H9 (cell line): ENCODE measurements at regions not wholly inside any gene's neighbourhood (a gene's known extent, or its start where the extent isn't known, plus 50 kb on each side); places are given as distances from the start of the nearest gene placed in this dataset.

Experiments used
- DNase-seq: peaks from one replicate; pipeline ENCODE4 v3.0.0-alpha.2; 2017
- H2AFZ ChIP-seq: one replicate; pipeline ENCODE4 v1.6.1; 2013; ENCODE audit warnings: mild to moderate bottlenecking, low read length, control low read depth, moderate library complexity
- H2AK5ac ChIP-seq: 2 replicates; pipeline ENCODE4 v1.6.1; 2013; ENCODE audit warnings: low read length, control low read depth, mixed read lengths; ENCODE audit not compliant: insufficient read length
- H2BK120ac ChIP-seq: one replicate; pipeline ENCODE4 v1.6.1; 2013; ENCODE audit warnings: low read depth, mild to moderate bottlenecking, low read length, control low read depth, inconsistent platforms; ENCODE audit not compliant: poor library complexity, severe bottlenecking
- H2BK12ac ChIP-seq: 2 replicates; pipeline ENCODE4 v1.6.1; 2013; ENCODE audit warnings: low read length, control low read depth, mixed read lengths, low read depth; ENCODE audit not compliant: insufficient read length
- H2BK15ac ChIP-seq: 2 replicates; pipeline ENCODE4 v1.6.1; 2013; ENCODE audit warnings: low read depth, low read length, control low read depth
- H2BK20ac ChIP-seq: one replicate; pipeline ENCODE4 v1.6.1; 2013; ENCODE audit warnings: low read depth, mild to moderate bottlenecking, low read length, control low read depth, inconsistent platforms; ENCODE audit not compliant: poor library complexity, severe bottlenecking
- H2BK5ac ChIP-seq: 2 replicates; pipeline ENCODE4 v1.6.1; 2013; ENCODE audit warnings: low read length, control low read depth, mixed read lengths; ENCODE audit not compliant: insufficient read length
- H3K14ac ChIP-seq: 2 replicates; pipeline ENCODE4 v1.6.1; 2013; ENCODE audit warnings: low read length, control low read depth; ENCODE audit not compliant: insufficient read depth
- H3K18ac ChIP-seq: 2 replicates; pipeline ENCODE4 v1.6.1; 2013; ENCODE audit warnings: low read depth, mild to moderate bottlenecking, mixed read lengths, low read length, control low read depth; ENCODE audit not compliant: insufficient read length
- H3K23ac ChIP-seq: 2 replicates; pipeline ENCODE4 v1.6.1; 2013; ENCODE audit warnings: low read length, control low read depth, mixed read lengths, low read depth; ENCODE audit not compliant: insufficient read length
- H3K23me2 ChIP-seq: 2 replicates; pipeline ENCODE4 v1.6.1; 2013; ENCODE audit warnings: low read depth, mild to moderate bottlenecking, mixed read lengths, low read length, control low read depth; ENCODE audit not compliant: insufficient read length, poor library complexity, severe bottlenecking
- H3K27ac ChIP-seq: 2 replicates; pipeline ENCODE4 v1.5.1; 2013; ENCODE audit warnings: low read length, control low read depth, mixed read lengths, low read depth; ENCODE audit not compliant: insufficient read length
- H3K27me3 ChIP-seq: 2 replicates; pipeline ENCODE4 v1.6.1; 2013; ENCODE audit warnings: low read length, control low read depth, inconsistent platforms; ENCODE audit not compliant: insufficient read depth
- H3K4ac ChIP-seq: 2 replicates; pipeline ENCODE4 v1.6.1; 2013; ENCODE audit warnings: low read depth, mild to moderate bottlenecking, control low read depth, inconsistent platforms, low read length, moderate library complexity
- H3K4me1 ChIP-seq: 2 replicates; pipeline ENCODE4 v1.6.1; 2013; ENCODE audit warnings: low read length, control low read depth, inconsistent platforms; ENCODE audit not compliant: insufficient read depth
- H3K4me2 ChIP-seq: 2 replicates; pipeline ENCODE4 v1.6.1; 2013; ENCODE audit warnings: low read length, control low read depth, mixed read lengths; ENCODE audit not compliant: insufficient read length, insufficient read depth
- H3K56ac ChIP-seq: 2 replicates; pipeline ENCODE4 v1.6.1; 2013; ENCODE audit warnings: low read depth, mild to moderate bottlenecking, mixed read lengths, low read length, control low read depth; ENCODE audit not compliant: insufficient read length
- H3K79me1 ChIP-seq: 2 replicates; pipeline ENCODE4 v1.6.1; 2013; ENCODE audit warnings: low read depth, mild to moderate bottlenecking, moderate library complexity, low read length, control low read depth, inconsistent platforms; ENCODE audit not compliant: insufficient read depth, poor library complexity, severe bottlenecking
- H3K79me2 ChIP-seq: 2 replicates; pipeline ENCODE4 v1.6.1; 2013; ENCODE audit warnings: low read length, control low read depth, inconsistent platforms; ENCODE audit not compliant: insufficient read depth
- H3K9ac ChIP-seq: 2 replicates; pipeline ENCODE4 v1.6.1; 2013; ENCODE audit warnings: low read length, control low read depth, mixed read lengths; ENCODE audit not compliant: insufficient read length; ENCODE audit errors: extremely low read depth
- H3K9me3 ChIP-seq: one replicate; pipeline ENCODE4 v1.6.1; 2013; ENCODE audit warnings: low read depth, low read length, inconsistent platforms; ENCODE audit not compliant: control insufficient read depth
- H3T11ph ChIP-seq: one replicate; pipeline ENCODE4 v1.6.1; 2013; ENCODE audit warnings: mild to moderate bottlenecking, low read length, control low read depth, inconsistent platforms
- H4K20me1 ChIP-seq: one replicate; pipeline ENCODE4 v1.6.1; 2013; ENCODE audit not compliant: control insufficient read depth, insufficient read length, insufficient read depth
- H4K5ac ChIP-seq: 2 replicates; pipeline ENCODE4 v1.6.1; 2013; ENCODE audit warnings: low read depth, mild to moderate bottlenecking, mixed read lengths, low read length, control low read depth; ENCODE audit not compliant: insufficient read length
- H4K8ac ChIP-seq: replicated peaks from 2 replicates; pipeline ENCODE4 v1.6.1; 2013; ENCODE audit warnings: low read length, control low read depth, mixed read lengths, low read depth; ENCODE audit not compliant: insufficient read length
- H4K91ac ChIP-seq: 2 replicates; pipeline ENCODE4 v1.6.1; 2013; ENCODE audit warnings: low read depth, mild to moderate bottlenecking, moderate library complexity, mixed read lengths, low read length, control low read depth; ENCODE audit not compliant: insufficient read length
- H3K27ac Mint-ChIP-seq, 3 experiments: 2 replicates in 2 of 3; 3 replicates in 1 of 3; pipeline ENCODE4 v1.8.0; 2020 to 2021; ENCODE audit warnings: mixed read lengths in 3 of 3, mild to moderate bottlenecking in 1 of 3, moderate library complexity in 1 of 3
- H3K27me3 Mint-ChIP-seq: 2 replicates; pipeline ENCODE4 v1.8.0; 2021; ENCODE audit warnings: low read depth, mild to moderate bottlenecking, moderate library complexity, mixed read lengths
- H3K36me3 Mint-ChIP-seq, 3 experiments: 2 replicates in 2 of 3; 3 replicates in 1 of 3; pipeline ENCODE4 v1.8.0; 2020 to 2021; ENCODE audit warnings: low read depth in 3 of 3, mixed read lengths in 3 of 3; ENCODE audit not compliant: insufficient read depth in 1 of 3
- H3K4me1 Mint-ChIP-seq, 2 experiments: 2 replicates each; pipeline ENCODE4 v1.8.0; 2020; ENCODE audit warnings: mixed read lengths in 2 of 2
- H3K4me3 Mint-ChIP-seq, 2 experiments: 2 replicates in 1 of 2; 3 replicates in 1 of 2; pipeline ENCODE4 v1.8.0; 2020 to 2021; ENCODE audit warnings: mild to moderate bottlenecking in 2 of 2, mixed read lengths in 2 of 2, moderate library complexity in 1 of 2
- H3K9me3 Mint-ChIP-seq, 2 experiments: 2 replicates in 1 of 2; 3 replicates in 1 of 2; pipeline ENCODE4 v1.8.0; 2020; ENCODE audit warnings: mild to moderate bottlenecking in 2 of 2, mixed read lengths in 2 of 2, moderate library complexity in 1 of 2
- CTCF ChIP-seq: fragments of 200-600 bp; sonication (generic); conservative IDR thresholded peaks from 3 replicates; pipeline ENCODE4 v1.8.0; 2021; ENCODE audit warnings: antibody characterized with exemption, mild to moderate bottlenecking
- WGBS: extraction: QIAGEN DNeasy Blood & Tissue Kit; methylation state at CpG from one replicate; pipeline ENCODE4 v1.1.7; 2013; ENCODE audit warnings: missing lambda C conversion rate, low lambda C conversion rate, mixed read lengths; ENCODE audit not compliant: insufficient read length; ENCODE audit errors: extremely low coverage; 5-methylcytosine and 5-hydroxymethylcytosine counted together

- H3K4me1 ChIP-seq = no peaks in the 10 kb centered on the region
- TF ChIP-seq CTCF = no peak
- H3K18ac ChIP-seq = no peak overlapping the region
- H3K4me3 Mint-ChIP-seq = no peak overlapping the region
- H3K36me3 Mint-ChIP-seq = peaks cover 0 to 14% (median 2%) of the 10 kb centered on the region in 3 experiments; a peak in 4 of 7 replicates
- H2BK5ac ChIP-seq = no peak overlapping the region
- no peaks in the 10 kb centered on the region for H3K23me2 ChIP-seq
- no peak overlapping the region for H2BK12ac ChIP-seq
- no peak overlapping the region for H3T11ph ChIP-seq
- H3K27me3 Mint-ChIP-seq = no peaks in the 10 kb centered on the region
- H2BK15ac ChIP-seq = no peak overlapping the region
- no peak overlapping the region for H2BK120ac ChIP-seq
- no peak overlapping the region for H3K14ac ChIP-seq
- no peaks in the 10 kb centered on the region for H3K79me2 ChIP-seq
- peaks cover 3% of the 10 kb centered on the region in 2 experiments; a peak in 3 of 4 replicates for H3K4me1 Mint-ChIP-seq
- WGBS = no CpG with 5 or more reads among the region's 5 CpGs
- no peaks in the 10 kb centered on the region for H4K20me1 ChIP-seq
- no peak overlapping the region for H2AFZ ChIP-seq
- no peak overlapping the region for H4K8ac ChIP-seq
- H3K4me2 ChIP-seq = no peak overlapping the region
- H3K9ac ChIP-seq = no peak overlapping the region
- H3K56ac ChIP-seq = no peak overlapping the region
- no peaks in the 10 kb centered on the region for H3K79me1 ChIP-seq
- H3K27me3 ChIP-seq = no peaks in the 10 kb centered on the region
- no peaks in the 10 kb centered on the region for H3K9me3 ChIP-seq
- no peak overlapping the region for H3K27ac ChIP-seq
- H3K27ac Mint-ChIP-seq = no peak overlapping the region
- DNase-seq = no peak
- peaks cover 0 to 13% of the 10 kb centered on the region in 2 experiments; a peak in 2 of 5 replicates for H3K9me3 Mint-ChIP-seq
- H3K23ac ChIP-seq = no peak overlapping the region
- H2BK20ac ChIP-seq = no peak overlapping the region
- H4K91ac ChIP-seq = no peak overlapping the region
- H2AK5ac ChIP-seq = no peak overlapping the region
- no peak overlapping the region for H3K4ac ChIP-seq
- H4K5ac ChIP-seq = no peak overlapping the region
Measured at GRCh38 chr1:71294178-71294577, 213.3 kb upstream of the ZRANB2 start.
